Esophagus squamous epithelium (tissue), 4 donors: ENCODE measurements at regions not wholly inside any gene's neighbourhood (a gene's known extent, or its start where the extent isn't known, plus 50 kb on each side); places are given as distances from the start of the nearest gene placed in this dataset.

ENCODE experiments used
- POLR2A ChIP-seq, 4 donors: fragments of 450-650 bp; IDR thresholded peaks; one replicate each; pipeline ENCODE4 v1.6.1; 2017; ENCODE audit warnings: antibody characterized with exemption in 4 of 4, mild to moderate bottlenecking in 4 of 4, moderate library complexity in 3 of 4
- TF ChIP-seq, protein P1 (sequence below), 6 experiments: fragments of 450-650 bp in 4 of 6; fragments of 200-600 bp in 2 of 6; sonication (generic) in 2 of 6; IDR thresholded peaks; one replicate each; pipeline ENCODE4 v1.5.1; 2016 to 2019; ENCODE audit warnings: antibody characterized with exemption in 6 of 6, mild to moderate bottlenecking in 4 of 6, moderate library complexity in 4 of 6

DNA sequence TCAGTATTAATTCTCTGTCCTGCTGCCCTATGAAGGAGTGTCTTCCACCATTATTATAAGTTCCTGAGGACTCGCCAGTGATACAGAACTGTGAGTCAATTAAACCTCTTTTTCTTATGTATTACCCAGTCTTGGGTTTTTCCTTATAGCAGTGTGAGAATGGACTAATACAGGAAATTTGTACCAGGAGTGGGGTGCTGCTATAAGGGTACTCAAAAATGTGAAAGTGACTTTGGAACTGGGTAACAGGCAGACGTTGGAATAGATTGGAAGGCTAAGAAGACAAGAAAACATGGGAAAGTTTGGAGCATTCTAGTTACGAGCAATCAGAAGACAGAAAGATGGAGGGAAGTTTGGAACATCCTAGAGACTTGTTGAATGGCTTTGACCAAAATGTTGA, 616.7 kb upstream of the EPHA7 start:
- TF ChIP-seq POLR2A (IDR thresholded peaks at IDR 0.05), result no peak
- TF ChIP-seq, protein P1, sequence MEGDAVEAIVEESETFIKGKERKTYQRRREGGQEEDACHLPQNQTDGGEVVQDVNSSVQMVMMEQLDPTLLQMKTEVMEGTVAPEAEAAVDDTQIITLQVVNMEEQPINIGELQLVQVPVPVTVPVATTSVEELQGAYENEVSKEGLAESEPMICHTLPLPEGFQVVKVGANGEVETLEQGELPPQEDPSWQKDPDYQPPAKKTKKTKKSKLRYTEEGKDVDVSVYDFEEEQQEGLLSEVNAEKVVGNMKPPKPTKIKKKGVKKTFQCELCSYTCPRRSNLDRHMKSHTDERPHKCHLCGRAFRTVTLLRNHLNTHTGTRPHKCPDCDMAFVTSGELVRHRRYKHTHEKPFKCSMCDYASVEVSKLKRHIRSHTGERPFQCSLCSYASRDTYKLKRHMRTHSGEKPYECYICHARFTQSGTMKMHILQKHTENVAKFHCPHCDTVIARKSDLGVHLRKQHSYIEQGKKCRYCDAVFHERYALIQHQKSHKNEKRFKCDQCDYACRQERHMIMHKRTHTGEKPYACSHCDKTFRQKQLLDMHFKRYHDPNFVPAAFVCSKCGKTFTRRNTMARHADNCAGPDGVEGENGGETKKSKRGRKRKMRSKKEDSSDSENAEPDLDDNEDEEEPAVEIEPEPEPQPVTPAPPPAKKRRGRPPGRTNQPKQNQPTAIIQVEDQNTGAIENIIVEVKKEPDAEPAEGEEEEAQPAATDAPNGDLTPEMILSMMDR (IDR thresholded peaks at IDR 0.05), result no peak
